Amniotic epithelial cell (primary cell): ENCODE measurements at regions not wholly inside any gene's neighbourhood (a gene's known extent, or its start where the extent isn't known, plus 50 kb on each side); places are given as distances from the start of the nearest gene placed in this dataset.

ENCODE experiments used
- DNase-seq: peaks from one replicate; pipeline ENCODE4 v3.0.0-alpha.2; 2010; ENCODE audit warnings: low read depth

GRCh38 chr14:101706509-101707067 lies 54.9 kb upstream of the PPP2R5C start:
- no peak for DNase-seq

- peak; percentile 81 for DNase-seq
Measured at GRCh38 chr14:101707068-101707842, 54.3 kb upstream of the PPP2R5C start.

- DNase-seq, result no peak
Measured at GRCh38 chr14:101707863-101708620, 53.5 kb upstream of the PPP2R5C start.

- DNase-seq, result no peak
Measured at GRCh38 chr14:101708853-101709532, 52.5 kb upstream of the PPP2R5C start.

GRCh38 chr14:101709533-101709881 lies 52.0 kb upstream of the PPP2R5C start:
- DNase-seq, result no peak

- DNase-seq, result no peak
Measured at GRCh38 chr14:101709962-101710931, 51.3 kb upstream of the PPP2R5C start.

- DNase-seq, result no peak
Measured at GRCh38 chr14:101711041-101711856, 50.3 kb upstream of the PPP2R5C start.
